ENCODE measurements at regions not wholly inside any gene's neighbourhood (a gene's known extent, or its start where the extent isn't known, plus 50 kb on each side); places are given as distances from the start of the nearest gene placed in this dataset.
"Not testable (repeated sequence)": the region's sequence is repeated elsewhere in the genome, so short reads cannot be mapped to it uniquely, and the experiment has no call there.

DNA sequence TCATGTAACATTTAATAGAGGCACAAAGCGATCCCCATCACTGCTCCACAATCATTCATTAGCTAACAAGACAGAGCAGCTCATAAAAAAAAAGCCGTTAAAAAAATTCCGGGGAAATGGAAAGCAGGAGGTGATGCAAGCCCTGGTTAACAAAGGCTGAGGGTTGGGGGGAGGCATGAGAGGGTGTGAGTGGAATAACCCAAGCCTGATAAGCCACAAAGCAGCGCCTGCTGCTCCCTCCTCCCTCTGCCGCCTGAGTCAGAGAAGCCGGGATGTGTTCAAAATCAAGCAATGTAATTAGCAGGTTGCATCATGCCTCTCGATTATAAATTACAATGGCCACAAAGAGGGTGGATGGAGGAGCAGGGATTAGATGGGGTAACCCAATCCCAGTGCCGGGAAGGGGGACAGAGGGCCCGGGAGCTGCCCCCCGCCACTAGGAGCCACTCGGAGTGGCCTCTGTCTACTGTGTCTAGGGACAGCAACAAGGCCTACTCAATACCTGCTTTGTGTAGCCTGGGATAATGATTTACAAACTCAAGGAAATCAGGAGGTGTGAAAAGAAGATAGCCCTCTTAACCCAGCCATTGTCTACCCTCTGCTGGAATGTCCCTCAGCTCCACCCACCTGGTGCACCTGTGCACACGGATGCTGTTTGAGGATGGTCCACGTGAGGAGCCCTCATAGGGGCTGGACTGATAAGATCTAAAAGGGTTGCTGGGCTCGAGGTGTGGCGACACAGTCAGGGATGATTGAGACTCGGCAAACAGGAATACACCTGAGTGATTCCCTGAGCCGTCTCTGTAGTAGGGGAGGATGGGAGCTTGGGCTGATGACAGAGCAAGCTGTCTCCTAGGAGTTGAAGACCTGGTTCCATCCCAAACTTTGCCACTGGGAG lies 156.9 kb downstream of the VEGFA start:
- no peak overlapping the region for H3K4me2 ChIP-seq (ENCODE audit: low read depth, low read length, poor library complexity, severe bottlenecking)
- no peak overlapping the region for H3K9ac ChIP-seq (ENCODE audit: low read length)
- no peaks in the 10 kb centered on the region for H3K9me2 ChIP-seq (replicated peaks; ENCODE audit: insufficient read depth, low read length)
- TF ChIP-seq, protein P1, sequence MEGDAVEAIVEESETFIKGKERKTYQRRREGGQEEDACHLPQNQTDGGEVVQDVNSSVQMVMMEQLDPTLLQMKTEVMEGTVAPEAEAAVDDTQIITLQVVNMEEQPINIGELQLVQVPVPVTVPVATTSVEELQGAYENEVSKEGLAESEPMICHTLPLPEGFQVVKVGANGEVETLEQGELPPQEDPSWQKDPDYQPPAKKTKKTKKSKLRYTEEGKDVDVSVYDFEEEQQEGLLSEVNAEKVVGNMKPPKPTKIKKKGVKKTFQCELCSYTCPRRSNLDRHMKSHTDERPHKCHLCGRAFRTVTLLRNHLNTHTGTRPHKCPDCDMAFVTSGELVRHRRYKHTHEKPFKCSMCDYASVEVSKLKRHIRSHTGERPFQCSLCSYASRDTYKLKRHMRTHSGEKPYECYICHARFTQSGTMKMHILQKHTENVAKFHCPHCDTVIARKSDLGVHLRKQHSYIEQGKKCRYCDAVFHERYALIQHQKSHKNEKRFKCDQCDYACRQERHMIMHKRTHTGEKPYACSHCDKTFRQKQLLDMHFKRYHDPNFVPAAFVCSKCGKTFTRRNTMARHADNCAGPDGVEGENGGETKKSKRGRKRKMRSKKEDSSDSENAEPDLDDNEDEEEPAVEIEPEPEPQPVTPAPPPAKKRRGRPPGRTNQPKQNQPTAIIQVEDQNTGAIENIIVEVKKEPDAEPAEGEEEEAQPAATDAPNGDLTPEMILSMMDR (IDR thresholded peaks at IDR 0.05; ENCODE audit: insufficient read depth, low read length, poor library complexity, severe bottlenecking), result no peak
- no peak for TF ChIP-seq EZH2phosphoT487 (conservative IDR thresholded peaks at IDR 0.05; ENCODE audit: low read length)
- H3K79me2 ChIP-seq (ENCODE audit: insufficient read depth, low read length), result no peaks in the 10 kb centered on the region
- no peak overlapping the region for H3K27ac ChIP-seq (ENCODE audit: low read depth, low read length)
- no peak overlapping the region for H2AFZ ChIP-seq (ENCODE audit: low read depth, low read length, severe bottlenecking)
- H4K20me1 ChIP-seq (ENCODE audit: low read depth, low read length), result no peaks in the 10 kb centered on the region
- no peaks in the 10 kb centered on the region for H3K36me3 ChIP-seq (ENCODE audit: low read length)
- H3K27me3 ChIP-seq (ENCODE audit: low read length), result no peaks in the 10 kb centered on the region
- no peaks in the 10 kb centered on the region for H3K9me3 ChIP-seq (ENCODE audit: insufficient read depth, low read length)
- no peaks in the 10 kb centered on the region for H3F3A ChIP-seq (ENCODE audit: insufficient read depth)
- H3K4me3 ChIP-seq (ENCODE audit: insufficient read depth, low read length, poor library complexity, severe bottlenecking), result no peak overlapping the region

DNA sequence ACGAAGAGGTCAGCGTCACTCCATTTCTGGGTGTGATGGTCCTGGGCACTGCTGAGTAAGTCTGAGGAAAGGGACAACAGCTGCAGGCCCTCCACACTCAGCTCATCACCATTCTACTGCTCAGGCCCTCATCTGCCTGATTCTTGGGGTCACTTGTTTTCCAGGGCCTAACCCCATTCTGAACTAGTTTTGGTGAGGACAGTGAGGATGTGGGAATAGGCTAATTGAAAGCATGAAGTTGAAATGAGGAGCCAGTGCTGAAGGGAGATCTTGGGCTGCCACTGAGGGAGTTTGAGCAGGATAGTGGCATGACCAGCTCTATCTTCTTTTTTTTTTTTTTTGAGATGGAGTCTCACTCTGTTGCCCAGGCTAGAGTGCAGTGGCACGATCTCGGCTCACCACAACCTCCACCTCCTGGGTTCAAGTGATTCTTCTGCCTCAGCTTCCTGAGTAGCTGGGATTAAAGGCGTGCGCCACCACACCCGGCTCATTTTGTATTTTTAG lies 155.7 kb downstream of the VEGFA start:
- not testable (repeated sequence) for H3K27ac ChIP-seq (ENCODE audit: low read depth, low read length); H3K27me3 ChIP-seq (ENCODE audit: low read length); H4K20me1 ChIP-seq (ENCODE audit: low read depth, low read length); H3K9me2 ChIP-seq (replicated peaks; ENCODE audit: insufficient read depth, low read length); H3K4me3 ChIP-seq (ENCODE audit: insufficient read depth, low read length, poor library complexity, severe bottlenecking); H3K9ac ChIP-seq (ENCODE audit: low read length); H3F3A ChIP-seq (ENCODE audit: insufficient read depth); H3K79me2 ChIP-seq (ENCODE audit: insufficient read depth, low read length); H3K4me2 ChIP-seq (ENCODE audit: low read depth, low read length, poor library complexity, severe bottlenecking); H3K9me3 ChIP-seq (ENCODE audit: insufficient read depth, low read length); H3K36me3 ChIP-seq (ENCODE audit: low read length); H2AFZ ChIP-seq (ENCODE audit: low read depth, low read length, severe bottlenecking)

DNA sequence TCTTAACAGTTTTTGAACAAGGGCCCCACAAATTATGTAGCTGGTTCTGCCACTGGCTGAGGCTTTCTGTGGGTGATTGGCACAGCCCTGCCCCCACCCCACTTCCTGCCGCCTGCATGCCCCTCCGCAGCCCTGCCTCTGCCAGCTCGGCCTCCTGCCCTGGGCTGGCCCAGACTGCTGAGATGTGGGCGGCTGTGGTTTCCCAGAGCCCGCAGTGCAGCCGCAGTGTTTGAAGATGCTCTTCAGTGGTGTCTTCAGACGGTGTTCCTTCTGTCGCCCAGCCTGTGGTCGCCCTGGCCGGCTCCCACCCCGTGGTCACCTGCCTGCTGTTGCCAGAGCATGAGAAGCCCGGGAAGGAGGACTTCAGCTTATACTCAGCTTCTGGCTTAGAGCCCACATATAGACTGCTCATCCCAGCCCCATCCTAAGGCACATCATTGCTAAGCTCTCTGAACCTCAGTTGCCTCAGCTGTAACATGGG lies 154.3 kb downstream of the VEGFA start:
- Histone ChIP-seq H4K20me1 (ENCODE audit: low read depth, low read length) (no peaks in the 10 kb centered on the region), H3K27me3 (ENCODE audit: low read length) (no peaks in the 10 kb centered on the region), H3K36me3 (ENCODE audit: low read length) (no peaks in the 10 kb centered on the region), H2AFZ (ENCODE audit: low read depth, low read length, severe bottlenecking) (no peak overlapping the region), H3K27ac (ENCODE audit: low read depth, low read length) (no peak overlapping the region), H3K9me2 (replicated peaks; ENCODE audit: insufficient read depth, low read length) (no peaks in the 10 kb centered on the region), H3K4me3 (ENCODE audit: insufficient read depth, low read length, poor library complexity, severe bottlenecking) (no peak overlapping the region), H3K9ac (ENCODE audit: low read length) (no peak overlapping the region), H3K9me3 (ENCODE audit: insufficient read depth, low read length) (no peaks in the 10 kb centered on the region), H3F3A (ENCODE audit: insufficient read depth) (no peaks in the 10 kb centered on the region), H3K4me2 (ENCODE audit: low read depth, low read length, poor library complexity, severe bottlenecking) (peak overlapping the region; percentile 6), H3K79me2 (ENCODE audit: insufficient read depth, low read length) (no peaks in the 10 kb centered on the region)
- TF ChIP-seq, protein P1 (IDR thresholded peaks at IDR 0.05; ENCODE audit: insufficient read depth, low read length, poor library complexity, severe bottlenecking), result no peak
- no peak for TF ChIP-seq EZH2phosphoT487 (conservative IDR thresholded peaks at IDR 0.05; ENCODE audit: low read length)

Measured in SU-DHL-6 (cell line).